H9 (cell line): ENCODE measurements at regions not wholly inside any gene's neighbourhood (a gene's known extent, or its start where the extent isn't known, plus 50 kb on each side); places are given as distances from the start of the nearest gene placed in this dataset.

ENCODE experiments used
- DNase-seq: peaks from one replicate; pipeline ENCODE4 v3.0.0-alpha.2; 2017
- H2AFZ ChIP-seq: one replicate; pipeline ENCODE4 v1.6.1; 2013; ENCODE audit warnings: mild to moderate bottlenecking, low read length, control low read depth, moderate library complexity
- H2AK5ac ChIP-seq: 2 replicates; pipeline ENCODE4 v1.6.1; 2013; ENCODE audit warnings: low read length, control low read depth, mixed read lengths; ENCODE audit not compliant: insufficient read length
- H2BK120ac ChIP-seq: one replicate; pipeline ENCODE4 v1.6.1; 2013; ENCODE audit warnings: low read depth, mild to moderate bottlenecking, low read length, control low read depth, inconsistent platforms; ENCODE audit not compliant: poor library complexity, severe bottlenecking
- H2BK12ac ChIP-seq: 2 replicates; pipeline ENCODE4 v1.6.1; 2013; ENCODE audit warnings: low read length, control low read depth, mixed read lengths, low read depth; ENCODE audit not compliant: insufficient read length
- H2BK15ac ChIP-seq: 2 replicates; pipeline ENCODE4 v1.6.1; 2013; ENCODE audit warnings: low read depth, low read length, control low read depth
- H2BK20ac ChIP-seq: one replicate; pipeline ENCODE4 v1.6.1; 2013; ENCODE audit warnings: low read depth, mild to moderate bottlenecking, low read length, control low read depth, inconsistent platforms; ENCODE audit not compliant: poor library complexity, severe bottlenecking
- H2BK5ac ChIP-seq: 2 replicates; pipeline ENCODE4 v1.6.1; 2013; ENCODE audit warnings: low read length, control low read depth, mixed read lengths; ENCODE audit not compliant: insufficient read length
- H3K14ac ChIP-seq: 2 replicates; pipeline ENCODE4 v1.6.1; 2013; ENCODE audit warnings: low read length, control low read depth; ENCODE audit not compliant: insufficient read depth
- H3K18ac ChIP-seq: 2 replicates; pipeline ENCODE4 v1.6.1; 2013; ENCODE audit warnings: low read depth, mild to moderate bottlenecking, mixed read lengths, low read length, control low read depth; ENCODE audit not compliant: insufficient read length
- H3K23ac ChIP-seq: 2 replicates; pipeline ENCODE4 v1.6.1; 2013; ENCODE audit warnings: low read length, control low read depth, mixed read lengths, low read depth; ENCODE audit not compliant: insufficient read length
- H3K23me2 ChIP-seq: 2 replicates; pipeline ENCODE4 v1.6.1; 2013; ENCODE audit warnings: low read depth, mild to moderate bottlenecking, mixed read lengths, low read length, control low read depth; ENCODE audit not compliant: insufficient read length, poor library complexity, severe bottlenecking
- H3K27ac ChIP-seq: 2 replicates; pipeline ENCODE4 v1.5.1; 2013; ENCODE audit warnings: low read length, control low read depth, mixed read lengths, low read depth; ENCODE audit not compliant: insufficient read length
- H3K27me3 ChIP-seq: 2 replicates; pipeline ENCODE4 v1.6.1; 2013; ENCODE audit warnings: low read length, control low read depth, inconsistent platforms; ENCODE audit not compliant: insufficient read depth
- H3K4ac ChIP-seq: 2 replicates; pipeline ENCODE4 v1.6.1; 2013; ENCODE audit warnings: low read depth, mild to moderate bottlenecking, control low read depth, inconsistent platforms, low read length, moderate library complexity
- H3K4me1 ChIP-seq: 2 replicates; pipeline ENCODE4 v1.6.1; 2013; ENCODE audit warnings: low read length, control low read depth, inconsistent platforms; ENCODE audit not compliant: insufficient read depth
- H3K4me2 ChIP-seq: 2 replicates; pipeline ENCODE4 v1.6.1; 2013; ENCODE audit warnings: low read length, control low read depth, mixed read lengths; ENCODE audit not compliant: insufficient read length, insufficient read depth
- H3K56ac ChIP-seq: 2 replicates; pipeline ENCODE4 v1.6.1; 2013; ENCODE audit warnings: low read depth, mild to moderate bottlenecking, mixed read lengths, low read length, control low read depth; ENCODE audit not compliant: insufficient read length
- H3K79me1 ChIP-seq: 2 replicates; pipeline ENCODE4 v1.6.1; 2013; ENCODE audit warnings: low read depth, mild to moderate bottlenecking, moderate library complexity, low read length, control low read depth, inconsistent platforms; ENCODE audit not compliant: insufficient read depth, poor library complexity, severe bottlenecking
- H3K79me2 ChIP-seq: 2 replicates; pipeline ENCODE4 v1.6.1; 2013; ENCODE audit warnings: low read length, control low read depth, inconsistent platforms; ENCODE audit not compliant: insufficient read depth
- H3K9ac ChIP-seq: 2 replicates; pipeline ENCODE4 v1.6.1; 2013; ENCODE audit warnings: low read length, control low read depth, mixed read lengths; ENCODE audit not compliant: insufficient read length; ENCODE audit errors: extremely low read depth
- H3K9me3 ChIP-seq: one replicate; pipeline ENCODE4 v1.6.1; 2013; ENCODE audit warnings: low read depth, low read length, inconsistent platforms; ENCODE audit not compliant: control insufficient read depth
- H3T11ph ChIP-seq: one replicate; pipeline ENCODE4 v1.6.1; 2013; ENCODE audit warnings: mild to moderate bottlenecking, low read length, control low read depth, inconsistent platforms
- H4K20me1 ChIP-seq: one replicate; pipeline ENCODE4 v1.6.1; 2013; ENCODE audit not compliant: control insufficient read depth, insufficient read length, insufficient read depth
- H4K5ac ChIP-seq: 2 replicates; pipeline ENCODE4 v1.6.1; 2013; ENCODE audit warnings: low read depth, mild to moderate bottlenecking, mixed read lengths, low read length, control low read depth; ENCODE audit not compliant: insufficient read length
- H4K8ac ChIP-seq: replicated peaks from 2 replicates; pipeline ENCODE4 v1.6.1; 2013; ENCODE audit warnings: low read length, control low read depth, mixed read lengths, low read depth; ENCODE audit not compliant: insufficient read length
- H4K91ac ChIP-seq: 2 replicates; pipeline ENCODE4 v1.6.1; 2013; ENCODE audit warnings: low read depth, mild to moderate bottlenecking, moderate library complexity, mixed read lengths, low read length, control low read depth; ENCODE audit not compliant: insufficient read length
- H3K27ac Mint-ChIP-seq, 3 experiments: 2 replicates in 2 of 3; 3 replicates in 1 of 3; pipeline ENCODE4 v1.8.0; 2020 to 2021; ENCODE audit warnings: mixed read lengths in 3 of 3, mild to moderate bottlenecking in 1 of 3, moderate library complexity in 1 of 3
- H3K27me3 Mint-ChIP-seq: 2 replicates; pipeline ENCODE4 v1.8.0; 2021; ENCODE audit warnings: low read depth, mild to moderate bottlenecking, moderate library complexity, mixed read lengths
- H3K36me3 Mint-ChIP-seq, 3 experiments: 2 replicates in 2 of 3; 3 replicates in 1 of 3; pipeline ENCODE4 v1.8.0; 2020 to 2021; ENCODE audit warnings: low read depth in 3 of 3, mixed read lengths in 3 of 3; ENCODE audit not compliant: insufficient read depth in 1 of 3
- H3K4me1 Mint-ChIP-seq, 2 experiments: 2 replicates each; pipeline ENCODE4 v1.8.0; 2020; ENCODE audit warnings: mixed read lengths in 2 of 2
- H3K4me3 Mint-ChIP-seq, 2 experiments: 2 replicates in 1 of 2; 3 replicates in 1 of 2; pipeline ENCODE4 v1.8.0; 2020 to 2021; ENCODE audit warnings: mild to moderate bottlenecking in 2 of 2, mixed read lengths in 2 of 2, moderate library complexity in 1 of 2
- H3K9me3 Mint-ChIP-seq, 2 experiments: 2 replicates in 1 of 2; 3 replicates in 1 of 2; pipeline ENCODE4 v1.8.0; 2020; ENCODE audit warnings: mild to moderate bottlenecking in 2 of 2, mixed read lengths in 2 of 2, moderate library complexity in 1 of 2
- WGBS: extraction: QIAGEN DNeasy Blood & Tissue Kit; methylation state at CpG from one replicate; pipeline ENCODE4 v1.1.7; 2013; ENCODE audit warnings: missing lambda C conversion rate, low lambda C conversion rate, mixed read lengths; ENCODE audit not compliant: insufficient read length; ENCODE audit errors: extremely low coverage; 5-methylcytosine and 5-hydroxymethylcytosine counted together
- TF ChIP-seq, protein P1 (sequence below): fragments of 200-600 bp; sonication (generic); conservative IDR thresholded peaks from 3 replicates; pipeline ENCODE4 v1.8.0; 2021; ENCODE audit warnings: antibody characterized with exemption, mild to moderate bottlenecking

DNA sequence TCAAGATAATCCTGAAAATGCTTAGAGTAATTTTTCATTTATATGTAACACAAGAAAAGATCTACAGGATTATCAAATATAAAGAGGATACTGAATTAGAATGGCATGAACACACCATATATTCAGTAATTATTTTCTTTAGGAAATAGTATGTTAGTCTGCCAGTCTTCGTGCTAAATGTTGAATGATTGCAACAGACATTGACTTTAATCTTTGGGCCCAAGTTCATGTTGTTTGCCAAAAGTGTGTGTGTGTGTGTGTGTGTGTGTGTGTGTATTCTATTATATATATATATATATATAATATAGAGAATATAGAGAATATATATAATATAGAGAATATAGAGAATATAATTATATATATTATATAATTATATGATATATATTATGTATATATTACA lies 186.6 kb downstream of the TMEM47 start:
- no peak overlapping the region for H2BK12ac ChIP-seq
- no peak overlapping the region for H2BK5ac ChIP-seq
- H3K23me2 ChIP-seq = no peaks in the 10 kb centered on the region
- H3K27ac ChIP-seq = no peak overlapping the region
- H3K9me3 ChIP-seq = no peaks in the 10 kb centered on the region
- H2AK5ac ChIP-seq = no peak overlapping the region
- H2BK120ac ChIP-seq = no peak overlapping the region
- no peaks in the 10 kb centered on the region for H3K4me1 ChIP-seq
- no peak overlapping the region for H4K8ac ChIP-seq
- H3K4me2 ChIP-seq = no peak overlapping the region
- no CpG with 5 or more reads among the region's 1 CpG for WGBS
- no peak overlapping the region for H3K4ac ChIP-seq
- H4K5ac ChIP-seq = no peak overlapping the region
- H3K56ac ChIP-seq = no peak overlapping the region
- no peaks in the 10 kb centered on the region for H3K27me3 Mint-ChIP-seq
- 0 out of 4 replicates have a peak, but pooled peaks cover 0 to 2% of the 10 kb centered on the region in 2 experiments for H3K4me1 Mint-ChIP-seq
- H3K9ac ChIP-seq = no peak overlapping the region
- H3K9me3 Mint-ChIP-seq = peaks cover 0 to 35% of the 10 kb centered on the region in 2 experiments; a peak in 3 of 5 replicates
- H3K27me3 ChIP-seq = no peaks in the 10 kb centered on the region
- no peaks in the 10 kb centered on the region for H3K79me1 ChIP-seq
- no peaks in the 10 kb centered on the region for H3K36me3 Mint-ChIP-seq
- no peak overlapping the region for H2AFZ ChIP-seq
- no peak overlapping the region for H2BK20ac ChIP-seq
- H4K91ac ChIP-seq = no peak overlapping the region
- no peak overlapping the region for H3K14ac ChIP-seq
- no peak overlapping the region for H3K18ac ChIP-seq
- H3T11ph ChIP-seq = no peak overlapping the region
- H3K23ac ChIP-seq = no peak overlapping the region
- no peak overlapping the region for H3K27ac Mint-ChIP-seq
- H4K20me1 ChIP-seq = no peaks in the 10 kb centered on the region
- no peak overlapping the region for H2BK15ac ChIP-seq
- no peak overlapping the region for H3K4me3 Mint-ChIP-seq
- DNase-seq = no peak
- H3K79me2 ChIP-seq = no peaks in the 10 kb centered on the region
- TF ChIP-seq, protein P1, sequence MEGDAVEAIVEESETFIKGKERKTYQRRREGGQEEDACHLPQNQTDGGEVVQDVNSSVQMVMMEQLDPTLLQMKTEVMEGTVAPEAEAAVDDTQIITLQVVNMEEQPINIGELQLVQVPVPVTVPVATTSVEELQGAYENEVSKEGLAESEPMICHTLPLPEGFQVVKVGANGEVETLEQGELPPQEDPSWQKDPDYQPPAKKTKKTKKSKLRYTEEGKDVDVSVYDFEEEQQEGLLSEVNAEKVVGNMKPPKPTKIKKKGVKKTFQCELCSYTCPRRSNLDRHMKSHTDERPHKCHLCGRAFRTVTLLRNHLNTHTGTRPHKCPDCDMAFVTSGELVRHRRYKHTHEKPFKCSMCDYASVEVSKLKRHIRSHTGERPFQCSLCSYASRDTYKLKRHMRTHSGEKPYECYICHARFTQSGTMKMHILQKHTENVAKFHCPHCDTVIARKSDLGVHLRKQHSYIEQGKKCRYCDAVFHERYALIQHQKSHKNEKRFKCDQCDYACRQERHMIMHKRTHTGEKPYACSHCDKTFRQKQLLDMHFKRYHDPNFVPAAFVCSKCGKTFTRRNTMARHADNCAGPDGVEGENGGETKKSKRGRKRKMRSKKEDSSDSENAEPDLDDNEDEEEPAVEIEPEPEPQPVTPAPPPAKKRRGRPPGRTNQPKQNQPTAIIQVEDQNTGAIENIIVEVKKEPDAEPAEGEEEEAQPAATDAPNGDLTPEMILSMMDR = no peak
